Fibroblast of skin of right biceps (primary cell): ENCODE measurements at regions not wholly inside any gene's neighbourhood (a gene's known extent, or its start where the extent isn't known, plus 50 kb on each side); places are given as distances from the start of the nearest gene placed in this dataset.
A peak's percentile ranks its signal among the peaks of the same experiment; 100 is the strongest.
"Not testable (repeated sequence)": the region's sequence is repeated elsewhere in the genome, so short reads cannot be mapped to it uniquely, and the experiment has no call there.

Experiments
- DNase-seq: peaks from one replicate; pipeline ENCODE4 v3.0.0-alpha.2; 2013

DNA sequence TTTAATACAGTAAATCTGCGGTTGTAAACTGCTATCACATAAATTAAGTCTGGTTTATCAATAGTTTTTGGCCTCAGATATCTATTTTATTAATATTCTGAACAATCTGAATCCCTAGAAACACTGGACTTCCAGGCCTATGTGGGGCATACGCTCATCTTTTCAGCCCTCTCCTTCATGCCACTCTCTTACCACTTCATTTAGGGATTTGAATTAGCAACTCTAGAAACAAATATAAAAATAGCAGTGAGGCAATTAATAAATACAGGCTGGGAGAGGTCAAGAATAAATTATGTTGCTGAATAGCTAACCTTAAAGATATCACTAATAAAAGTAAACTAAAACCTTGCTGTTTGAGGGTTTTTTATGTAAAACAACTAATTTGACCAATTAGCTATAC is 480.3 kb upstream of the CD180 start:
- no peak for DNase-seq

DNA sequence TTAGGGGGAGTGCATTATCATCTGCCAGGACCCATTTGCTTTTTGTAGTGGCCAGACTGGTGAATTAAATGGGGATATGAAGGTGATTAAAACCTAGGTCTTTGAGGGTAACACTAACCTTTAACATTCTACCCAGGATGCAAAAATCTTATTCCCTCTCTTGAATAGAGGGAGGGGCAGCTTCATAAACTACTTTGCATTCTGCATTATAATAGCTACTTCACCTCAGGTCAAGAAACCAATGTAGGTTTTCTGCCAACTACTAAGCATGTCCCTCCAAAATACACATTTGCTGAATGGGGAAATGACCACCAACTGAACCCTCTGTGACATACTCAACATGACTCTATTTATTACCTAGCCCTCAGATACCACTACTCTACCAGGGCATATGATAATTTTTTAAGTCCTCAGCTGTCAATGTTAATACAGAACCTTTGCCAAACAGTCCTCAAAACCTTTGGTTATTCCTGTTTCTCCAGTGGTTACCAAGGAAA is 477.6 kb upstream of the CD180 start:
- DNase-seq: no peak

DNA sequence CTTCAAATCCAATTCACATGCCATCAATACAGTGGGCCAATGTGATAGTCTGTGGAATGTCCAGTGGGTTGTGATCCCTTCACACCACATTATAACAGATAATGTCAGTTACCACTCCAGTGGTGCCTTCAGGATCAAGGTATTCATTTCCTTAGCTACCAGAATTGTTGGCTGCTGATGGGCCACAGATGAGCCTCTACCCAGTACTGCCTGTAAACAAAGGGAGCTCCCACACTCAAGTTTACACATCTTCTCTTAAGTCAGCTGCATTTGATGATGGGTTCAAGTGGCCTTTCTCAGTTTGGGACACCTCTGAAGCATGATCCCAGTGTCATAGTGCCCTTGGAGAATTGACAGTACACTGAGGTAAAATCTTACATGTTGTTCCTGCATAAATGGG is 477.0 kb upstream of the CD180 start:
- DNase-seq: no peak

DNA sequence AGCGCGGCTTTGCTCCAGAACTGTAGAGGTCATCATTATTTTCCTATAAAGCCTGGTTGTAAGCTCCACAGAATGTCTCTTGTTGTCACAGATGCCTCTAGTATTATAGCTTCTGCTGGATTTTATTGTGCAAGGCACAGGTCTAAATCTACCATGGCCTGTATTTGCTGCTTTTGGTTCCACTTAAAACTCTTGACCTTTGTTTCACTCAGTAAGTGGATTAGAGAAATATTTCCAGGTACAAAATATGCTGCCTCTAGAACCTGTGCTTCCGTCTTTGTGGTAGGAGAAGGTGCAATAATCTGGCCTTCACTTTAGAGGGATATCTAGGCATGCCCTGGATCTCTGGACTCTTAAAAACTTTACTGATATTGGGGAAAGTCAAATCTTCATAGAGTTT is 476.6 kb upstream of the CD180 start:
- no peak for DNase-seq

DNA sequence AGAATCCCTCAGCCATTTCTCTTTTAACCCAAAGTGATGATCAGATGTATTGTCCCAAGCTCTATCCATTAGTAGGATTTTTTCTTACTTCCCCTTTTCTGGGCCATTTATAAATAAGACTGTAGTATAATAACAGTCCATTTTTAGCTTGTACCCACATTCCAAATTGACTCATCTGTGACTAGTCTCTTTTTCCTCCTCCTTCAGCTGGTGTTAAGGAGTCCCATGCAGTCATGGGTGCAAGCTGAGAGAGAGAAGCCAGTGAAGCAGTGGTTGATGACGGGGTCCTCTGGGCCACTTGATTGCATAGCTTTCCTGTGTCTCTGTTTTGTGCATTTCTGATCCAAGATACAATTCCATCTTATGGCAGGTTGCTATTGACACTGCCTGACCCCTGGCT is 476.0 kb upstream of the CD180 start:
- DNase-seq: peak; percentile 58

DNA sequence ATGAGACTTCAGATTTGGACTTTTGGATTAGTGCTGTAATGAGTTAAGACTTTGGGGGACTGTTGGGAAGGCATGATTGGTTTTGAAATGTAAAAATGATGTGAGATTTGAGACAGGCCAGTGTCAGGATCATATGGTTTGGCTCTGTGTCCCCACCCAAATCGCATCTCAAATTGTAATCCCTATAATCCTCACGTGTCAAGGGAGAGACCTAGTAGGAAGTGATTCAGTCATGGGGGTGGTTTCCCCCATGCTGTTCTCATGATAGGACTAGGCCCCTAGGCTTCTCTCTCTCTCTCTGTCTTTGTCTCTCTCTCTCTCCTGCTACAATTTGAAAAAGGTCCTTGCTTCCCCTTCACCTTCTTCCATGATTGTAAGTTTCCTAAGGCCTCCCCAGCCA is 473.3 kb upstream of the CD180 start:
- DNase-seq: no peak

DNA sequence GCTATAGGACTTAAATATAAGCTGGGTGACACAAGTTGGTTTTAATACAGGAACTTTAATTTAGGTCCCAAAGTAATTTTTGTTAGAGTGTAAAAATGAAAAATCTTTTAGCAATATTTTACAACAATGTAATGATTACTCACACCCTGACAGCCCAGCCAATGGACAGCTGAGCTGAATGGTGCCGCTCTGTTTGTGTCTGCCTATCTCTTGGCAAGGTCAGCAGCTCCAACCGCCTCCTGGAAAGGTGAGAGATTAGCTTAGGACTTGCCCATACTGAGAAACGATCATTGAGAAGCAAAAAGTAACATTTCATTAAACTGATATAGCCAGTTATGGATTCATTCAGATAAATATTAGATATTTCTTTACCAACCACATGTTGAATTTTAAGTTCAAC is 463.6 kb upstream of the CD180 start:
- DNase-seq: no peak

DNA sequence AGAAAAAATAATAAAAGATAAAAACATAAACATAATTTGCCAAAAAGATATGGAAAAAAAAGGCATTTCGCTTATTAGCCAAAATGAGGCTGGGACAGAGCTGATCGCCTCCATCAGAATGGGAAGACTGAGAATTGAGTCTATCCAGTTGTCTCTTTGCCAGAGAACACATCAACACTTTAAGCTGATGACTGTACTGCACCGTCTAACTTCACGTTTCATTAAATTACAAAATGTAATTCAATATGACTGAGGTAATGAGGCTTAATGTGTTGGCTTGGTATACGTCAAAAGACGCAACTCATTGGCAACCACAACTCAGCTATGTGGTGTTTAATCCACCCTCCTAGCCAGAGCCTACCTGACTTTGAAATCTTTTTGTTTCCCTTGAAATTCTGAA is 462.7 kb upstream of the CD180 start:
- DNase-seq: no peak

DNA sequence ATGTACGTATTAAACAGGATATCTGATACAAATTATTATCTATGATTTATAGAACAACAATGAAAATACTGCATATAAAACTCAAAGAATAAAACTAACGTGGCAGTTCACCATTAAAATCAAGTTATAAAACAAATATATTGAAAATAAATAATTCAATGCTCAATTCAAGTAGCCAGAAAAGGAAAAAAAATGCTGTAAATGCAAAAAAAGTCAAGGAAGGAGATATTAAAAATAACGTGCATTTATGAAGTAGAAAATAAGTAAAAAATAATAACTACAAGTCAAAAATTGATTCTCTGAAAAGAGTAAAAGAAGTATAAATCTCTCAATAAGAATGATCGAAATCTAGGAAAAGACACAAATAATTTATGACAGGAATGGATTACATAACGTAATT is 460.5 kb upstream of the CD180 start:
- no peak for DNase-seq

DNA sequence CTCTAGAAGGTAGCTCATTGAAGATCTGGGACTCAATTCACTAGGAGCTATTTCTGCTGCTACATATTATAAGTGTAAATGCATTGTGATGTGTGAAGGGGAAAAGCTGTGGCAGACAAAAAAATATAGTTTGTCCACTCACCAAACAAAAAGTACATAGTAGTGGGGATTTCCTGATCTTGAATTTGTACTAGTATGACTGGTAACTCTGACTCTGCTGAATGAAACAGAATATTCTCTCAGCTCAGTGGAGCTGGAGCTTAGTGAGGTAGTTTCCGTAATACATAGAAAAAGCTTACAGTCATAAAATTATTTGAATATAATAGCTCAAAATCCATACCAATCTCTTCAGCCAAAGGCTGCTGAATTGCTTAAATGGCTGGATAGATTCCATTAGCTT is 455.6 kb upstream of the CD180 start:
- no peak for DNase-seq

DNA sequence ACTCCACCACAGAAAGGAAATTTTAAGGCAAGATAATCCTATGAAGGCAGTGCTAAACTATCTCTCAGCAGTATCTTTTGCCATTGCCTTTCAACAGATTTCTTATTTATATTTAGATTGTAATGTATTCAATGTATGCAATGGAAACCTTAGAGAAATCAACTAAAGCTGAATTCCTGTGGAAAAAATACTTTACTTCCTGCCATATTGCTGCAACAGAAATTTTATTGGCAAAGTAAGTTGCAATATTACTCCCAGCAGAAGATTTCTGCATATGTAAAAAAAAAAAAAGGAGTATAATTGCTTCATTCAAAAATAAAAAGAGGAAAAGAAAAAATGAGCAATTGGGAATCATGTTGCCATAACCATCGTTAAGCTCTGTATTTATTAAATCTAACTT is 454.6 kb upstream of the CD180 start:
- no peak for DNase-seq

DNA sequence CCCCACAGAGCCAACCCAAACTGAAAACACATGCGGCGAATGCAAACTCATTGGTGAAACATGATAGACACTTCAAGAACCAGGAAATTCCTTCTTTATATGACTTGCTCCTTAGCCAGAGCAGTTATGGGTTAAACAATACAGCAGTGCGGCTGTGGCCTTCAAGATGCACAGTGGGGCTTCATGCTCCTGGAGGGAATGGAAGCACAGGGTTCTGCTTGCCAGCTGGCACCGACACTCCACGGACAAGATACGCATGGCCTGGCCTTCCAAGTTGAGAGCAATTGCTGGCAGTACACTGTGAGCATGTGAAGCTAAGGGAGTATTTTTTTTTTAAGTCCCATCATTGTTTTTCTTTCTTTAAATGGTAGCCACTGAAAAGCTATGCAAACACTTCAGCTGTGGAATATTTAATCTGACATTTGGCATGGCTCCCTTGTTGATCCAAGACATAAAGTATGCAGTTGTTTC is 451.6 kb upstream of the CD180 start:
- peak; percentile 94 for DNase-seq

DNA sequence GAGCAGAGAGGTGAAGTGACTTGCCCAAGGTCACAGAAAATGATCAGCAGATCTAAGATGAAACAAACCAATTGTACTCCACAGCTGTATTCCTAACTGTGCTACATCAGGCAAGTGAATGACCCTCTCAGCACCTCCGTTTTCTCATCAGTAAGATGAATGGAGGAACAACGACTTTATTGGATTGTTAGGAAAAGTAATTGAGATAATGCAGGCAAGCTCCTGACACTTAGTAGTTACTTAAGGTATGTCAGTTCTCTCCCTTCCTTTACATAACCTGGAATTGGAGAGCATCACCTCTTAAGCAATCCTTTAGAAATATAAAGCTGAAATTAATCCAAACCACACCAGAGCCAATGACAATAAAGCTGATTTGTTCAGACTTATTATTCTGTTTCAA is 451.2 kb upstream of the CD180 start:
- no peak for DNase-seq

DNA sequence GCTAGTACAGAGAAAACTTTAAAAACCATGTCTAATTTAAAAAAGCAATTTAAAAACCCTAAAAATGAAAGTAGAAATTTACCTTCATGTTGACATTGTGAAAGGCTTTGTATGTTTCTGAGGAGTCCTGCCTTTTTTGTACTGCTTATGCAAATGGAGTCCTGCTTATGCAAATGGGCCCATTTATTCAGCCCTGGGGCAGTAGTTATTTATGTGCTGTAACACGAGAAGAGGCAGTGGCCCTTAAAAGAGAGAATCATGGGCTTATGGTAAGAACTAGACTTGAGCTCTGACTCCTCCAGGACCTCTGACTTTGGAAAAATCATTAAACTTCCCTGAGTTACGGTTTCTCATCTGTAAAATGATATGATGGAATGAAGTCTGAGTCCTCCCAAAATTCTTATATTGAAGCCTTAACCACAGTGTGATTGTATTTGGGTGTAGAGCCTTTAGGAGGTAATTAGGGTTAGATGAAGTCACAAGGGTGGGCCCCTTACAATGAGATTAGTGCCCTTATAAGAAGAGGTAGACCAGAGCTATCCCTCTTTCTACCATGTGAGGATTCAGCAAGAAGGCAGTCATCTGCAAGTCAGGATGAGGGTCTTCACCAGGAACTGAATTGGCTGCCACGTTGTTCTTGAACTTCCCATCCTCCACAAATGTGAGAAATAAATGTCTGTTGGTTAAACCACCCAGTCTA is 447.8 kb upstream of the CD180 start:
- no peak for DNase-seq

DNA sequence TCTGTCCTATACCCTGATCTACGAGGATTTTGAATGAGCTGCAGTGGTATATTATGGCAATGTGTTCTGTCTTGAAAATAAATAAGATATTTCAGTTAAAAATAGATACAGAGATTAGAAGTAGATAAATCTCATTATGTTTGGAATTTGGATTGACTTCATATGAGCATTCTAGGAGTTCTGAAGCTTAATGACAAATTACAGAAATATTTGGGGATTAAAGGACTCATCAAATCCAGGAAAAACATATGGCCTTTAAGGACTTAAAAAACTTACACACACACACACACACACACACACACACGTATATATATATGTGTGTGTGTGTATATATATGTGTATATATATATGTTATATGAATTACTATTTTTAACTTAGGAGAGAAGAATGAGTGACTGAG is 446.9 kb upstream of the CD180 start:
- peak; percentile 88 for DNase-seq

DNA sequence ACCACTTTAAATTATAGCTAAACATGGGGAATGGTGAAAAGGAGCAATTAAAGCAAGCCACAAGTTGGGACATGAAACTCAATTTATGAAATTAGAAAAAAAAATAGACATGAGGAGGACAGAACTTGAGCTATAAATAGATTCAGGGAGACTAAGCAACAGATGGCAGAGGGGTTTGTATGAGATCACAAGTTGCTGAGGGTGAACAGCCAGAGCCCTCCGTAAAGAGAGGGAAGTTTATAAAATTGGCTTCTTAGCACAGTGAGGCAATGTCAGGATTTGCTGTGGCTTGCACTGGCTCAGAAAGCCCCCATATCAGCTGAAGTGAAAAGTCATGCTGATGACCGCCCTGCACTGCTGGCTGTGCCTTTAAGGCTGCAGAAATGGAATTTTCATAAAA is 443.4 kb upstream of the CD180 start:
- peak; percentile 28 for DNase-seq

DNA sequence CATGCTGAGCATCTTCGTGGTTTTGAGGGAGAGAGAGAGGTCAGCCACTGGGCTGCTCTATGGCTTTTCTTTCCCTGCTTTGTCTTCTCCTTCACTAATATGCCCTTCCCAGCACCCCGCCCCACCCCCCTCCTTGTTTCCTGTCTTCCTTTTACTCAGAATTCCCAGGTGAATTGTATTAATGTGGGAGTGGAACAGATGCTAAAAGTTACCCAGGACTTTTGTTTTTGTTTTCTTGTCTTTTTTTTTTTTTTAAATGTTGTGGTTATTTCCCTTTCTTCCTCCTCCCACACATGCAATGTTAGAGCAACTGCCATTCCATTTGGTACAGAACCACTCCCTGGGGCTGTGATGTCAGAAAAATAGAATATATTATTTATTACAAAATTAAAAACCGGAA is 442.7 kb upstream of the CD180 start:
- DNase-seq: peak; percentile 19

DNA sequence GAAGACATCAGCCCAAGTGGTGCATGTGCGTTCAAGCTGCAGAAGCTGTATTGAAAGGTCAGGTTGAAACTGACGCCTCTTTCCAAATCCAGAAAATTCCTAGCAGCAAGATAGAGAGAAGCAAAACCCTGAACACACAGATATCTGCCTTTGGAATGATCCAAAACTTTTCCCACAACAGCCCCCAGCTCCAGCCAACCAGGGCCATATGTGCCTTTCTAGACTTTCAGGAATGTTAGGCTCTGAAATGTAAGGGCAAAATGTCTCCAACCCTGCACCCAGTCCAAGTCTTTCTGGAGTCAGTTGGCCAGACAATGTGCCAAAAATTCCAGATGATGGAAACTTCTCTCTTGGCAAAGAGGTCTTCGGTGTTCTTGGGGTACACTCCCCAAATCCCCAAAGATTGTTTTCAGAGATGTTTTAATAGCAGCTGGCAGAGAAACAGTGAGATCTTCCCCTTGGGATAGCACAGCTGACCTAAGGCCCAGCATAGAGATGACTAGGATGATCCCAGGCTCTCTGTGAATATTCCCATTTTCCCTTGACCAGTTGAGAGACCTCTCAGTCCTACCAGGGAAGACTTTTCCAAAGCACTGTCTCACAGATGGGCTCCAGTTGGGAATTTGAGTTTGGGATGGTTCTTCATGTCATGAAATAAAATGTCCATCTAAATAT is 440.4 kb upstream of the CD180 start:
- no peak for DNase-seq

DNA sequence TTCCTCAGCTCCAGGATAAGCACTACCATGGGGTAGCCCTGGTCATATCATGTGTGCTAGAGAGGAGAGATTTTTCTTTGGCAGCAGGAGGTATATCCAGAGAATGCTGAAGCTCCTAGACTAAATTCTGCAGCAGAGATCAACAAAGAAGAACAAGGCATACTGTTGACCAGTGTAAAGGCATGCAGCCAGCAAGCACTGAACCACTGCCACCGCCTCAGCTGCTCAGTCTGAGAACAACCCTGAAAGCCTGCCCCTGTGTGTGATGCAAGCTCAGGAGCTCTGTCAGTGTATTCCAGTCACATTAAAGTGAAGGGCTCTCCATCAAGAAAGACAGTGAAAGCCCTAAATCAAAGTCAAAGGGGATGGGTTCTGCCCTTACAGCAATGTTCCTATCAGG is 439.5 kb upstream of the CD180 start:
- DNase-seq: no peak

DNA sequence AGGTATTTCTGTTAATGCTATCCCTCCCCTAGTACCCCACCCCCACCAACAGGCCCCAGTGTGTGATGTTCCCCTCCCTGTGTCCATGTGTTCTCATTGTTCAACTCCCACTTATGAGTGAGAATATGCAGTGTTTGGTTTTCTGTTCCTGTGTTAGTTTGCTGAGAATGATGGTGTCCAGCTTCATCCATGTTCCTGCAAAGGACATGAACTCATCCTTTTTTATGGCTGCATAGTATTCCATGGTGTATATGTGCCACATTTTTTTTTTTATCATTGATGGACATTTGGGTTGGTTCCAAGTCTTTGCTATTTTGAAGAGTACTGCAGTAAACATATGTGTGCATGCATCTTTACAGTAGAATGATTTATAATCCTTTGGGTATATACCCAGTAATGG is 430.5 kb upstream of the CD180 start:
- DNase-seq: not testable (repeated sequence)

DNA sequence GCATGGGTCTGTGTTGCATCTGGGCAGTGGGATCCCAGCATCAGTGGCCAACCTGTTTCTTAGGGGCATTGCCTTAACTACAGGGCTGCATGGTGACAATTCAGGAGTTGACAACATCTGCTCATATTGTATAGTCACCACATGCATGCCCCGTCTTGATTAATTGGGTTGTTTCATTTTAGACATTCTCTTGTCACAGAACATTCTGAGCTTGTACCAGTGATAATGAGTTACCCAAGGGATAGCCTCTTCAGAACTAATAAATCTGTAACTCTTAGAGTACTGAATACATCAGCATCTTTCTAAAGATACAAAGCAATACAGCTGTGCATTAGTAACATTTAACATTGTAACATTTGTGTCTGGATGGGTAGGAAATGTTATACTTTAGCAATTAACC is 426.5 kb upstream of the CD180 start:
- DNase-seq: no peak

DNA sequence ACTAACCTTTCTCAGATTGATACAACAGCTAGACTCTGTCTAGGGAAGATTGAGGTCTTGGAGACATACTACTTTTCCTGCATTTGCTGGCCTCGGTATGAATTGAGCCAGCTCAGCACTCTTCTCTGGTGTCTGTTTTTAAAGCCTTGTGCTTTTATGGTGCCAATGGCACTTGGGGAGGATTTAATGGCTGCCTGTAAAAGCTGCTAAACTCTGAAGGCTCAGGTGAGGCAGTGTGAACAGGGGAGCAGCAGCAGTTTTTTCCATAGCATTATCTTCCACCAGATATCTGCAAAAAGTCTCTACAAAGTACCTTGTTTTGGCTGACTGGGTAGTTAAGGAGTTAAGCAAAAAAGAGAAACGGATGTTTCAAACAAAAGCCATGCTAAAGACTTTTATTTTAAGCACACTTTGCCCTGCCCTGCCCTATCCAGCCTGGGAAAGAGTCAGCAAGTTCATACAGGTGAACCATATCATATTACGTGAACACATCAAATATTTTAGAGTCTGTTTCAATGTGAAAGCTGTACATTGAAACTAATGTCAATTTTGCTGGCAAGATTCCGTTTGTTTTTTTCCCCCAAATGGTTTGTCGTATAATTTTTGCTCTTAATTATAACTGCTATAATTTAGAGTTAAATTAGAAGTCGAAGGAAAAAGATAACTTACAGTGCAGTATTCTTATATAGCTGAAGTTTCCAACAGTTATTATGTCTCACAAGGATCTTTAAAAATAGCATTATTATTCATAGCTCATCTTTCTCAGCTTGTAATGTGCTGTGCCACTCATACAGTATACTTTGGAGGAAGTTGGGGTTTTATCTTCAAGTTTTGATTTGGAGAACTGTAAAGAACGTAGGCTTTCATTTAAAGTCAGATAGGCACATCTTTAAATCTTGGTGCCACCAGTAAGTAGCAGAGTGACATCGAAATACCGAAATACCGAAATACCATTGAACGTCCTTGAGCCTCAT is 424.1 kb upstream of the CD180 start:
- DNase-seq: no peak

DNA sequence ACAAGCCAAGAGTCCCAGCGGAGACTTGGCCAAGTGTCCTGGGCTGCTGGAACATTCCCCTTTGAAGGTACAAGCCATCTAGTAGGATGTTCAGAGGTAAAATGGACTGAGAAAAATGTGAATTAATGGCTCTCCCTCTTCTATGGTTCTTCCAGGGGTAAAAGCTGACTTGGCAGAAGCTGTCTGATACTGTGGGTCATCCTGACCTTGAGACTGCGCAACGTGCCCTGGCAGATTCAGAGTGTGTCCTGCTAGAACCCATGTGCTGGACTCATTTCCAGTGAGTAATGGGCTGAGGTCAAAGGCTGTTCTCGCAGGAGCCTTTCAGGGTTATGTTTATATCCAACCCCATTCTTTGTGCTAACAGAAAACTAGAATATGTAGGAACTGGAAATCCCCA is 423.0 kb upstream of the CD180 start:
- no peak for DNase-seq

DNA sequence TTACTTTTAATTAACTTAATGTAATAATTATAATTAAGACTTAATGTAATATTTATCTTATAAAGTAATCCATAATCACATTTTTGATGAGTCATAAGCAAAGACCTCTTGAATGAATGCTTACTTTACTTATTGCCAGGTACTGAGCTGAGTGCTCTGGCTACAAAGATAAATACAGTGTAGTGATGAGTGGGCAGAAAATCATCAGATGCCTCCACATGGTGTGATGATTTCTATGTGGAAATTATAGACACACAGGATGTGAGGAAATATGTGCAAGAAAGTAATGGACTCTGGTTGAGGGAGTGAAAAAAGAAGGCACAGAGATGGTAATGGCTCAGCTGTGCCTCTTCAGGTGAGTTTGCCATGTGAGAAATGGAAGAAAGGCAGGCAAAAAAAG is 422.6 kb upstream of the CD180 start:
- DNase-seq: no peak
